Thymus (tissue), 11 donors: ENCODE measurements at regions not wholly inside any gene's neighbourhood (a gene's known extent, or its start where the extent isn't known, plus 50 kb on each side); places are given as distances from the start of the nearest gene placed in this dataset.

Experiments
- DNase-seq, 9 donors: peaks; one replicate each; pipeline ENCODE4 v3.0.0-alpha.2; 2013; ENCODE audit warnings: low spot score in 9 of 9, low read depth in 6 of 9, missing footprints in 1 of 9
- H3K27ac ChIP-seq, 2 donors: one replicate each; pipeline ENCODE4 v1.5.1; 2013; ENCODE audit warnings: control low read depth in 1 of 2, low read depth in 1 of 2, low read length in 1 of 2, mild to moderate bottlenecking in 1 of 2, moderate library complexity in 1 of 2
- H3K27me3 ChIP-seq, 2 donors: one replicate each; pipeline ENCODE4 v1.5.1; 2013; ENCODE audit warnings: low read length in 1 of 2; ENCODE audit not compliant: control insufficient read depth in 2 of 2, insufficient read depth in 1 of 2
- H3K36me3 ChIP-seq, 2 donors: one replicate each; pipeline ENCODE4 v1.5.1; 2013; ENCODE audit warnings: low read length in 1 of 2, mild to moderate bottlenecking in 1 of 2, moderate library complexity in 1 of 2; ENCODE audit not compliant: control insufficient read depth in 2 of 2, insufficient read depth in 2 of 2
- H3K4me1 ChIP-seq, 2 donors: one replicate each; pipeline ENCODE4 v1.5.1; 2013; ENCODE audit warnings: low read length in 2 of 2; ENCODE audit not compliant: control insufficient read depth in 2 of 2, insufficient read depth in 2 of 2
- H3K4me3 ChIP-seq, 2 donors: one replicate each; pipeline ENCODE4 v1.5.1; 2013; ENCODE audit warnings: low read length in 2 of 2, control low read depth in 1 of 2, mild to moderate bottlenecking in 1 of 2
- H3K9me3 ChIP-seq, 2 donors: one replicate each; pipeline ENCODE4 v1.5.1; 2013; ENCODE audit warnings: low read length in 1 of 2, mild to moderate bottlenecking in 1 of 2; ENCODE audit not compliant: control insufficient read depth in 2 of 2, insufficient read depth in 1 of 2
- WGBS: extraction: QIAGEN DNeasy Blood & Tissue Kit; methylation state at CpG from one replicate; pipeline ENCODE4 v1.1.7; 2013; 5-methylcytosine and 5-hydroxymethylcytosine counted together
- donor health status: healthy.

- peaks cover 0 to 1% of the 10 kb centered on the region in 2 donors for H3K9me3 ChIP-seq
- H3K4me1 ChIP-seq: no peaks in the 10 kb centered on the region
- no peak overlapping the region for H3K27ac ChIP-seq
- no peaks in the 10 kb centered on the region for H3K27me3 ChIP-seq
- H3K36me3 ChIP-seq: no peaks in the 10 kb centered on the region
- WGBS: 94% methylated on average over 16 of the region's 16 CpGs
- no peak overlapping the region for H3K4me3 ChIP-seq
- no peak for DNase-seq
These were observed 1181.9 kb downstream of the BRD1 start for GRCh38 chr22:48645766-48646165.

- DNase-seq: no peak
- Histone ChIP-seq H3K27ac (no peak overlapping the region), H3K4me3 (no peak overlapping the region), H3K4me1 (peaks cover 2 to 5% of the 10 kb centered on the region in 2 donors), H3K27me3 (no peaks in the 10 kb centered on the region), H3K9me3 (peaks cover 0 to 1% of the 10 kb centered on the region in 2 donors), H3K36me3 (no peaks in the 10 kb centered on the region)
- 87% methylated on average over 6 of the region's 6 CpGs for WGBS
These were observed 1182.7 kb downstream of the BRD1 start for GRCh38 chr22:48644997-48645396.

- no peak overlapping the region for H3K4me3 ChIP-seq
- no peak for DNase-seq
- H3K27ac ChIP-seq: no peak overlapping the region
- 26% methylated on average over 9 of the region's 9 CpGs for WGBS
- no peaks in the 10 kb centered on the region for H3K36me3 ChIP-seq
- H3K27me3 ChIP-seq: no peaks in the 10 kb centered on the region
- H3K4me1 ChIP-seq: peaks cover 6 to 8% of the 10 kb centered on the region in 2 donors
- peaks cover 0 to 1% of the 10 kb centered on the region in 2 donors for H3K9me3 ChIP-seq
These were observed 1183.6 kb downstream of the BRD1 start for GRCh38 chr22:48644108-48644507.

- Histone ChIP-seq H3K27ac (no peak overlapping the region), H3K36me3 (no peaks in the 10 kb centered on the region), H3K4me1 (peaks cover 6 to 8% of the 10 kb centered on the region in 2 donors), H3K9me3 (no peaks in the 10 kb centered on the region), H3K4me3 (no peak overlapping the region), H3K27me3 (no peaks in the 10 kb centered on the region)
- DNase-seq: no peak
- WGBS: 94% methylated on average over 23 of the region's 23 CpGs
These were observed 1184.5 kb downstream of the BRD1 start for GRCh38 chr22:48643066-48643731.

GRCh38 chr22:48642550-48642949 is 1185.1 kb downstream of the BRD1 start:
- WGBS: 96% methylated on average over 6 of the region's 6 CpGs
- H3K27me3 ChIP-seq: no peaks in the 10 kb centered on the region
- H3K9me3 ChIP-seq: peaks cover 0 to under 1% of the 10 kb centered on the region in 2 donors
- no peaks in the 10 kb centered on the region for H3K36me3 ChIP-seq
- H3K4me1 ChIP-seq: peaks cover 8 to 10% of the 10 kb centered on the region in 2 donors
- H3K4me3 ChIP-seq: no peak overlapping the region
- no peak for DNase-seq
- H3K27ac ChIP-seq: no peak overlapping the region

- no peaks in the 10 kb centered on the region for H3K36me3 ChIP-seq
- H3K4me3 ChIP-seq: no peak overlapping the region
- no peak for DNase-seq
- H3K27me3 ChIP-seq: no peaks in the 10 kb centered on the region
- H3K27ac ChIP-seq: no peak overlapping the region
- peaks cover 8 to 15% of the 10 kb centered on the region in 2 donors for H3K4me1 ChIP-seq
- peaks cover 0 to 6% of the 10 kb centered on the region in 2 donors for H3K9me3 ChIP-seq
- 97% methylated on average over 14 of the region's 14 CpGs for WGBS
These were observed 1185.7 kb downstream of the BRD1 start for GRCh38 chr22:48641906-48642475.

- DNase-seq: no peak
- 80% methylated on average over 33 of the region's 33 CpGs for WGBS
- no peaks in the 10 kb centered on the region for H3K36me3 ChIP-seq
These were observed 1186.5 kb downstream of the BRD1 start for GRCh38 chr22:48640890-48641841.

GRCh38 chr22:48639896-48640748 is 1187.6 kb downstream of the BRD1 start:
- no peaks in the 10 kb centered on the region for H3K27me3 ChIP-seq
- peaks cover 1 to 7% of the 10 kb centered on the region in 2 donors for H3K9me3 ChIP-seq
- WGBS: 81% methylated on average over 26 of the region's 26 CpGs
- no peak for DNase-seq
- no peak overlapping the region for H3K4me3 ChIP-seq
- no peaks in the 10 kb centered on the region for H3K36me3 ChIP-seq
- H3K4me1 ChIP-seq: peaks cover 25 to 34% of the 10 kb centered on the region in 2 donors
- no peak overlapping the region for H3K27ac ChIP-seq

More at GRCh38 chr22:48640890-48641841, 1186.5 kb downstream of the BRD1 start:
- no peaks in the 10 kb centered on the region for H3K27me3 ChIP-seq
- no peak overlapping the region for H3K27ac ChIP-seq
- H3K4me3 ChIP-seq: no peak overlapping the region
- peaks cover 0 to 7% of the 10 kb centered on the region in 2 donors for H3K9me3 ChIP-seq
- H3K4me1 ChIP-seq: peaks cover 15 to 23% of the 10 kb centered on the region in 2 donors
